GM23338 (cell line): ENCODE measurements at regions not wholly inside any gene's neighbourhood (a gene's known extent, or its start where the extent isn't known, plus 50 kb on each side); places are given as distances from the start of the nearest gene placed in this dataset.

ENCODE experiments used
- ATAC-seq: fragments of 200-7000 bp; cut with Tn5 transposase; 3 replicates; pipeline ENCODE4 v1.9.1; 2020
- DNase-seq: peaks from one replicate; pipeline ENCODE4 v3.0.0-alpha.2; 2015; ENCODE audit warnings: low spot score
- H2AFZ ChIP-seq: fragments of 200-600 bp; sonication (generic); 2 replicates; pipeline ENCODE4 v1.8.0; 2016; ENCODE audit warnings: antibody characterized with exemption, mild to moderate bottlenecking, moderate library complexity
- H3F3A ChIP-seq: fragments of 200-600 bp; sonication (generic); replicated peaks from 2 replicates; pipeline ENCODE4 v1.8.0; 2017; ENCODE audit warnings: antibody characterized with exemption, mixed run types, low read depth
- H3K27ac ChIP-seq: fragments of 200-600 bp; sonication (generic); 2 replicates; pipeline ENCODE4 v1.6.1; 2016; ENCODE audit warnings: low read depth
- H3K27me3 ChIP-seq: fragments of 200-600 bp; sonication (generic); 2 replicates; pipeline ENCODE4 v1.8.0; 2016; ENCODE audit warnings: mild to moderate bottlenecking, mixed run types, moderate library complexity; ENCODE audit not compliant: insufficient read depth
- H3K36me3 ChIP-seq: fragments of 200-600 bp; sonication (generic); 2 replicates; pipeline ENCODE4 v1.8.0; 2016; ENCODE audit warnings: mild to moderate bottlenecking; ENCODE audit not compliant: insufficient read depth
- H3K4me1 ChIP-seq: fragments of 200-600 bp; sonication (generic); 2 replicates; pipeline ENCODE4 v1.8.0; 2016; ENCODE audit warnings: mild to moderate bottlenecking, moderate library complexity; ENCODE audit not compliant: insufficient read depth
- H3K4me2 ChIP-seq: fragments of 200-600 bp; sonication (generic); 2 replicates; pipeline ENCODE4 v1.7.1; 2017; ENCODE audit warnings: mixed run types
- H3K4me3 ChIP-seq: fragments of 200-600 bp; sonication (generic); 2 replicates; pipeline ENCODE4 v1.6.1; 2016; ENCODE audit warnings: mixed run types
- H3K79me2 ChIP-seq: fragments of 200-600 bp; sonication (generic); replicated peaks from 2 replicates; pipeline ENCODE4 v1.8.0; 2017; ENCODE audit warnings: mild to moderate bottlenecking; ENCODE audit not compliant: insufficient read depth
- H3K9me2 ChIP-seq: fragments of 200-600 bp; sonication (generic); 2 replicates; pipeline ENCODE4 v1.8.0; 2017; ENCODE audit not compliant: insufficient read depth
- H4K20me1 ChIP-seq: fragments of 200-600 bp; sonication (generic); replicated peaks from 2 replicates; pipeline ENCODE4 v1.8.0; 2017; ENCODE audit warnings: mild to moderate bottlenecking; ENCODE audit not compliant: insufficient read depth
- H3K27ac Mint-ChIP-seq: 2 replicates; pipeline ENCODE4 v1.8.0; 2020; ENCODE audit warnings: inconsistent platforms, mild to moderate bottlenecking, moderate library complexity, mixed read lengths
- H3K27me3 Mint-ChIP-seq: 3 replicates; pipeline ENCODE4 v1.8.0; 2022; ENCODE audit warnings: low read depth, mild to moderate bottlenecking, moderate library complexity, mixed read lengths, inconsistent platforms; ENCODE audit not compliant: insufficient read depth, poor library complexity
- H3K36me3 Mint-ChIP-seq: 3 replicates; pipeline ENCODE4 v1.8.0; 2021; ENCODE audit warnings: low read depth, mild to moderate bottlenecking, inconsistent platforms, moderate library complexity, mixed read lengths
- H3K4me1 Mint-ChIP-seq: 3 replicates; pipeline ENCODE4 v1.8.0; 2020; ENCODE audit warnings: mild to moderate bottlenecking, inconsistent platforms, mixed read lengths
- H3K4me3 Mint-ChIP-seq: 3 replicates; pipeline ENCODE4 v1.8.0; 2021; ENCODE audit warnings: moderate library complexity, mild to moderate bottlenecking, inconsistent platforms, mixed read lengths
- H3K9me3 Mint-ChIP-seq: 3 replicates; pipeline ENCODE4 v1.8.0; 2020; ENCODE audit warnings: moderate library complexity, mild to moderate bottlenecking, inconsistent platforms, mixed read lengths
- CREB1 ChIP-seq: fragments of 250-450 bp; sonication (Bioruptor Pico); IDR thresholded peaks from 2 replicates; pipeline ENCODE4 v1.5.0; 2020; ENCODE audit warnings: low read depth, mild to moderate bottlenecking, moderate library complexity
- CTCF ChIP-seq, 2 experiments: fragments of 200-600 bp in 1 of 2; sonication (generic) in 1 of 2; conservative IDR thresholded peaks; 2 replicates each; pipeline versions ENCODE4 v1.5.1 to v1.6.1; 2016 to 2017; ENCODE audit warnings: antibody characterized with exemption in 2 of 2, low read depth in 2 of 2, mild to moderate bottlenecking in 2 of 2, moderate library complexity in 1 of 2
- ETS1 ChIP-seq: IDR thresholded peaks from 2 replicates; pipeline ENCODE4 v1.6.1; 2016; ENCODE audit warnings: antibody characterized with exemption
- EZH2 ChIP-seq: fragments of 200-600 bp; sonication (generic); IDR thresholded peaks from one replicate; pipeline ENCODE4 v1.8.0; 2017; ENCODE audit warnings: antibody characterized with exemption, mild to moderate bottlenecking, low read depth; ENCODE audit not compliant: unreplicated experiment
- EZH2phosphoT487 ChIP-seq: fragments of 200-600 bp; sonication (generic); IDR thresholded peaks from one replicate; pipeline ENCODE4 v1.8.1; 2018; ENCODE audit warnings: antibody characterized with exemption; ENCODE audit not compliant: unreplicated experiment
- JUNB ChIP-seq: IDR thresholded peaks from one replicate; pipeline ENCODE4 v1.6.1; 2016; ENCODE audit warnings: antibody characterized with exemption; ENCODE audit not compliant: unreplicated experiment
- NANOG ChIP-seq: IDR thresholded peaks from 2 replicates; pipeline ENCODE4 v1.6.1; 2016; ENCODE audit warnings: antibody characterized with exemption, borderline replicate concordance
- POLR2AphosphoS5 ChIP-seq: IDR thresholded peaks from 2 replicates; pipeline ENCODE4 v1.6.1; 2016; ENCODE audit warnings: antibody characterized with exemption, low read depth
- STAT1 ChIP-seq: IDR thresholded peaks from one replicate; pipeline ENCODE4 v1.6.1; 2016; ENCODE audit warnings: antibody characterized with exemption; ENCODE audit not compliant: unreplicated experiment
- ZNF114 ChIP-seq: fragments of 250-450 bp; sonication (Bioruptor Pico); IDR thresholded peaks from 2 replicates; pipeline ENCODE4 v1.5.0; 2020; ENCODE audit warnings: mild to moderate bottlenecking, moderate library complexity
- ZNF331 ChIP-seq: fragments of 250-450 bp; sonication (Bioruptor Pico); IDR thresholded peaks from 2 replicates; pipeline ENCODE4 v1.5.0; 2020; ENCODE audit warnings: low read depth, mild to moderate bottlenecking, moderate library complexity
- TF ChIP-seq, protein P1 (sequence below): IDR thresholded peaks from one replicate; pipeline ENCODE4 v1.6.1; 2018; ENCODE audit warnings: antibody characterized with exemption; ENCODE audit not compliant: unreplicated experiment
- TF ChIP-seq, protein P2 (sequence below): fragments of 250-450 bp; sonication (Bioruptor Pico); IDR thresholded peaks from 2 replicates; pipeline ENCODE4 v1.5.0; 2020; ENCODE audit warnings: mild to moderate bottlenecking, moderate library complexity

- no peak overlapping the region for H2AFZ ChIP-seq
- peaks cover 37% of the 10 kb centered on the region for H3K36me3 Mint-ChIP-seq
- H3K36me3 ChIP-seq = no peaks in the 10 kb centered on the region
- peaks cover 2% of the 10 kb centered on the region; the same call in 1 of the 2 replicates for H3K9me2 ChIP-seq
- H3F3A ChIP-seq = no peaks in the 10 kb centered on the region
- TF ChIP-seq NANOG (no peak), ETS1 (no peak), EZH2phosphoT487 (no peak), CTCF (conservative IDR thresholded peaks at IDR 0.05; ENCODE audit: low read depth in 2 of 2) (no peak), JUNB (no peak), ZNF114 (CRISPR knock-in tag) (no peak), STAT1 (no peak), POLR2AphosphoS5 (no peak), CREB1 (CRISPR knock-in tag) (no peak), EZH2 (no peak), ZNF331 (no peak)
- TF ChIP-seq, protein P1, sequence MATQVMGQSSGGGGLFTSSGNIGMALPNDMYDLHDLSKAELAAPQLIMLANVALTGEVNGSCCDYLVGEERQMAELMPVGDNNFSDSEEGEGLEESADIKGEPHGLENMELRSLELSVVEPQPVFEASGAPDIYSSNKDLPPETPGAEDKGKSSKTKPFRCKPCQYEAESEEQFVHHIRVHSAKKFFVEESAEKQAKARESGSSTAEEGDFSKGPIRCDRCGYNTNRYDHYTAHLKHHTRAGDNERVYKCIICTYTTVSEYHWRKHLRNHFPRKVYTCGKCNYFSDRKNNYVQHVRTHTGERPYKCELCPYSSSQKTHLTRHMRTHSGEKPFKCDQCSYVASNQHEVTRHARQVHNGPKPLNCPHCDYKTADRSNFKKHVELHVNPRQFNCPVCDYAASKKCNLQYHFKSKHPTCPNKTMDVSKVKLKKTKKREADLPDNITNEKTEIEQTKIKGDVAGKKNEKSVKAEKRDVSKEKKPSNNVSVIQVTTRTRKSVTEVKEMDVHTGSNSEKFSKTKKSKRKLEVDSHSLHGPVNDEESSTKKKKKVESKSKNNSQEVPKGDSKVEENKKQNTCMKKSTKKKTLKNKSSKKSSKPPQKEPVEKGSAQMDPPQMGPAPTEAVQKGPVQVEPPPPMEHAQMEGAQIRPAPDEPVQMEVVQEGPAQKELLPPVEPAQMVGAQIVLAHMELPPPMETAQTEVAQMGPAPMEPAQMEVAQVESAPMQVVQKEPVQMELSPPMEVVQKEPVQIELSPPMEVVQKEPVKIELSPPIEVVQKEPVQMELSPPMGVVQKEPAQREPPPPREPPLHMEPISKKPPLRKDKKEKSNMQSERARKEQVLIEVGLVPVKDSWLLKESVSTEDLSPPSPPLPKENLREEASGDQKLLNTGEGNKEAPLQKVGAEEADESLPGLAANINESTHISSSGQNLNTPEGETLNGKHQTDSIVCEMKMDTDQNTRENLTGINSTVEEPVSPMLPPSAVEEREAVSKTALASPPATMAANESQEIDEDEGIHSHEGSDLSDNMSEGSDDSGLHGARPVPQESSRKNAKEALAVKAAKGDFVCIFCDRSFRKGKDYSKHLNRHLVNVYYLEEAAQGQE = no peak
- TF ChIP-seq, protein P2, sequence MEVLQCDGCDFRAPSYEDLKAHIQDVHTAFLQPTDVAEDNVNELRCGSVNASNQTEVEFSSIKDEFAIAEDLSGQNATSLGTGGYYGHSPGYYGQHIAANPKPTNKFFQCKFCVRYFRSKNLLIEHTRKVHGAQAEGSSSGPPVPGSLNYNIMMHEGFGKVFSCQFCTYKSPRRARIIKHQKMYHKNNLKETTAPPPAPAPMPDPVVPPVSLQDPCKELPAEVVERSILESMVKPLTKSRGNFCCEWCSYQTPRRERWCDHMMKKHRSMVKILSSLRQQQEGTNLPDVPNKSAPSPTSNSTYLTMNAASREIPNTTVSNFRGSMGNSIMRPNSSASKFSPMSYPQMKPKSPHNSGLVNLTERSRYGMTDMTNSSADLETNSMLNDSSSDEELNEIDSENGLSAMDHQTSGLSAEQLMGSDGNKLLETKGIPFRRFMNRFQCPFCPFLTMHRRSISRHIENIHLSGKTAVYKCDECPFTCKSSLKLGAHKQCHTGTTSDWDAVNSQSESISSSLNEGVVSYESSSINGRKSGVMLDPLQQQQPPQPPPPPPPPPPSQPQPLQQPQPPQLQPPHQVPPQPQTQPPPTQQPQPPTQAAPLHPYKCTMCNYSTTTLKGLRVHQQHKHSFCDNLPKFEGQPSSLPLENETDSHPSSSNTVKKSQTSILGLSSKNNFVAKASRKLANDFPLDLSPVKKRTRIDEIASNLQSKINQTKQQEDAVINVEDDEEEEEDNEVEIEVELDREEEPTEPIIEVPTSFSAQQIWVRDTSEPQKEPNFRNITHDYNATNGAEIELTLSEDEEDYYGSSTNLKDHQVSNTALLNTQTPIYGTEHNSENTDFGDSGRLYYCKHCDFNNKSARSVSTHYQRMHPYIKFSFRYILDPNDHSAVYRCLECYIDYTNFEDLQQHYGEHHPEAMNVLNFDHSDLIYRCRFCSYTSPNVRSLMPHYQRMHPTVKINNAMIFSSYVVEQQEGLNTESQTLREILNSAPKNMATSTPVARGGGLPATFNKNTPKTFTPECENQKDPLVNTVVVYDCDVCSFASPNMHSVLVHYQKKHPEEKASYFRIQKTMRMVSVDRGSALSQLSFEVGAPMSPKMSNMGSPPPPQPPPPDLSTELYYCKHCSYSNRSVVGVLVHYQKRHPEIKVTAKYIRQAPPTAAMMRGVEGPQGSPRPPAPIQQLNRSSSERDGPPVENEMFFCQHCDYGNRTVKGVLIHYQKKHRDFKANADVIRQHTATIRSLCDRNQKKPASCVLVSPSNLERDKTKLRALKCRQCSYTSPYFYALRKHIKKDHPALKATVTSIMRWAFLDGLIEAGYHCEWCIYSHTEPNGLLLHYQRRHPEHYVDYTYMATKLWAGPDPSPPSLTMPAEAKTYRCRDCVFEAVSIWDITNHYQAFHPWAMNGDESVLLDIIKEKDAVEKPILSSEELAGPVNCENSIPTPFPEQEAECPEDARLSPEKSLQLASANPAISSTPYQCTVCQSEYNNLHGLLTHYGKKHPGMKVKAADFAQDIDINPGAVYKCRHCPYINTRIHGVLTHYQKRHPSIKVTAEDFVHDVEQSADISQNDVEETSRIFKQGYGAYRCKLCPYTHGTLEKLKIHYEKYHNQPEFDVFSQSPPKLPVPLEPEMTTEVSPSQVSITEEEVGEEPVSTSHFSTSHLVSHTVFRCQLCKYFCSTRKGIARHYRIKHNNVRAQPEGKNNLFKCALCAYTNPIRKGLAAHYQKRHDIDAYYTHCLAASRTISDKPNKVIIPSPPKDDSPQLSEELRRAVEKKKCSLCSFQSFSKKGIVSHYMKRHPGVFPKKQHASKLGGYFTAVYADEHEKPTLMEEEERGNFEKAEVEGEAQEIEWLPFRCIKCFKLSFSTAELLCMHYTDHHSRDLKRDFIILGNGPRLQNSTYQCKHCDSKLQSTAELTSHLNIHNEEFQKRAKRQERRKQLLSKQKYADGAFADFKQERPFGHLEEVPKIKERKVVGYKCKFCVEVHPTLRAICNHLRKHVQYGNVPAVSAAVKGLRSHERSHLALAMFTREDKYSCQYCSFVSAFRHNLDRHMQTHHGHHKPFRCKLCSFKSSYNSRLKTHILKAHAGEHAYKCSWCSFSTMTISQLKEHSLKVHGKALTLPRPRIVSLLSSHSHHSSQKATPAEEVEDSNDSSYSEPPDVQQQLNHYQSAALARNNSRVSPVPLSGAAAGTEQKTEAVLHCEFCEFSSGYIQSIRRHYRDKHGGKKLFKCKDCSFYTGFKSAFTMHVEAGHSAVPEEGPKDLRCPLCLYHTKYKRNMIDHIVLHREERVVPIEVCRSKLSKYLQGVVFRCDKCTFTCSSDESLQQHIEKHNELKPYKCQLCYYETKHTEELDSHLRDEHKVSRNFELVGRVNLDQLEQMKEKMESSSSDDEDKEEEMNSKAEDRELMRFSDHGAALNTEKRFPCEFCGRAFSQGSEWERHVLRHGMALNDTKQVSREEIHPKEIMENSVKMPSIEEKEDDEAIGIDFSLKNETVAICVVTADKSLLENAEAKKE (CRISPR knock-in tag) = no peak
- no peak overlapping the region for H3K27ac Mint-ChIP-seq
- no peak overlapping the region for H3K4me3 ChIP-seq
- no peaks in the 10 kb centered on the region for H3K27me3 ChIP-seq
- DNase-seq (no peak), ATAC-seq (no peak)
- no peaks in the 10 kb centered on the region for H4K20me1 ChIP-seq
- no peaks in the 10 kb centered on the region for H3K27me3 Mint-ChIP-seq
- no peaks in the 10 kb centered on the region for H3K4me1 Mint-ChIP-seq
- no peak overlapping the region for H3K27ac ChIP-seq
- no peak overlapping the region for H3K4me2 ChIP-seq
- no peak overlapping the region for H3K4me3 Mint-ChIP-seq
- H3K4me1 ChIP-seq = peaks cover 16% of the 10 kb centered on the region; the same call in 1 of the 2 replicates
- peaks cover 99% of the 10 kb centered on the region for H3K9me3 Mint-ChIP-seq
- H3K79me2 ChIP-seq = no peaks in the 10 kb centered on the region
Observed at GRCh38 chr3:1775321-1775720, 323.3 kb upstream of the CNTN4 start.
